ENCODE measurements at regions not wholly inside any gene's neighbourhood (a gene's known extent, or its start where the extent isn't known, plus 50 kb on each side); places are given as distances from the start of the nearest gene placed in this dataset.
"Not testable (repeated sequence)": the region's sequence is repeated elsewhere in the genome, so short reads cannot be mapped to it uniquely, and the experiment has no call there.

DNA sequence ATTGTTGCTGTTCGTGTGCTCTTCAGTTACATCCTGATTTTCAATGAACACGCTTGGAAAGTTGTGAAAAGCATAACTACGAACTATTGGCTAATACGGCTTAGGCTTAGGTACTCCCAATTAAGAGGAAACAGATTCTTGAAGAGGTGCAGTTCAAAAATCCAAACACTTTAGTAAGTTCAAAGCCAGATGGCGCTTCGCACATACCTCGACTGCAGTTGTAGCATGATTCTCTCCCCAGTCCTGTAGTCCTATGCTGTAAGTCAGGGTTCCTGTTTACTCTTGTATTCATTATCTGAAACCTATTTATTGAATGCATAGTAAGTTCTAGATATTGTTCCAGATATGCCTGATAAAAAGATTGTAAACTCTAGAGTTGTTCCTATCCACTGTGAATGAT, 165.2 kb downstream of the TRIB2 start:
- no peak for DNase-seq

DNA sequence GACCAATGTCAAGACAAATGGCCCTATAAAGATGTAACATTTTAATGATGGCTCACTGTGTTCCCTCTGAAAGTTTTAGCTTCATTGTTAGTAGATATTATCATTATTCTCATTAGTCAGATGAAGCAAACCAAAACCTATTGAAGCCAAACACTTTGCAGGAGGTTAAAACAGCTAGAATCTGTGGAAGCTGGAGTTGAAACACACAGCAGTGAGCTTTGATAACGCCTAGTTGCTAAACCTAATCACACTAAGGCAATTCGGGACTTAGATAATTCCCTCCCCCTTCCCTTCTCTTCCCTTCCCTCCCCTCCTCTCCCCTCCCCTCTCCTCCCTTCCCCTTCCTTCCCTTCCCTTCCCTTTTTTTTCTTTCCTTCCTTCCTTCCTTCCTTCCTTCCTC, 165.7 kb downstream of the TRIB2 start:
- DNase-seq = no peak

DNA sequence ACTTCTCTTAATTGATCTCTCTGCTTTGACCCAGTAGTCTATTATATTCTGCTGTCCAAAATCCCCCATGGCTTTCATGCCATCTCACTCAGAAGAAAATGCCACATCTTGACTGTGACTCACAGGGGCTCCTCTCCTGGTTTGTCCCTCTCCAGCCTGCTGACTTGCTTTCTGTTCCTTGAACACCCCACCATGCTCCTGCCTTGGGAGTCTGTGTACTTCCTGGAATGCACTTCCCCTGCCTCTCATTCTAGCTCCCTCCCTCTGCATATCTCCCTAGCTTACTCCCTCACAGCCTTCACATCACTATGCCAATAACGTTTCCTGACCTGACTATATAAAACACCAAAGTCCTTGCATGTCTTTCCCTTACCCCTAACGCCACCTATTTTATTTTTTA, 167.2 kb downstream of the TRIB2 start:
- DNase-seq = no peak

DNA sequence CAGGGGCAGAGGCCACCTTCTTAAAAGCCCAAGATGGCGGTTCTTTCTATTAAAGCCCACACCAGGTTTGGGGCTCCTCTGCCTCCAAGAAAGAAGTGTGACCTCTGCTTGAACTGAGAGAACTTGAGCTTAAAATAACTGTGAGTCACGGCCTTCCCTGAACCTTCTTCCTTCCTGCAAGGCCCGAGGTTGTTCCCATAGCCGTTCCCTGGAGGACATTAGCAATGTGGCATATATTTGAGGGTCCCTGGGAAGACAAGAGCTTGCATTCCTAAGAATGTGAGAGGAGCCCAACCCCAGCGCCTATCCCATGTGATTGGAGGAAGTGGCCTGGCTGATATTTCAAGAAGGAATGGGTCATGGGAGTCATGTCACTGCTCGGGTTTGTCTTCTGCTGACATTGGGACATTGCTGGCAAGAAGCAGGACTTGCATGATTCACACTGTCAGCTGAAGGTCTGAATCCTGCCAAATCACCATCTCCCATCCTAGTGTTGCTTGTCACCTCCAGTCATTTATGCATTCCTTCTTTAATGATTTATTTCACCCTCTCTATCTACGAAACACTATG, 168.1 kb downstream of the TRIB2 start:
- no peak for DNase-seq

DNA sequence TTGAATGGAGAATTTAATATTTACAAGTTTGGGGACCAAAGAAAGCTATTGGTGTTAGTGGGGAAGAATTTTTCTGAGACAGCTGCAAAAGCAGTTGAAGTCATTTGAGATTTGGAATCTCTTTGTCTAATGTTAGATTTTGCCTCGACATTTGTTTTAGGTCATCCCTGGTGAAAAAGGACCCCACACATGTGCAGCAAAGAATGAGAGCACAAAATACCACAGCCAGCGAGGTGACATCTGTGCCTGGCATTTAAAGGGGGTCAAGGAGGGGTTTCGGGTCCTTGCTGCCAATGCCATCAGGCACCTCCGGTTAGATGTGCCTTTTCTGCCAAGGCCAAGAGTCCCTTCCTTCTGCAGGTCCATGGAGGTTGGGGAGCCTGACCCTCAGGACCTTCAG, 173.3 kb downstream of the TRIB2 start:
- DNase-seq = no peak

DNA sequence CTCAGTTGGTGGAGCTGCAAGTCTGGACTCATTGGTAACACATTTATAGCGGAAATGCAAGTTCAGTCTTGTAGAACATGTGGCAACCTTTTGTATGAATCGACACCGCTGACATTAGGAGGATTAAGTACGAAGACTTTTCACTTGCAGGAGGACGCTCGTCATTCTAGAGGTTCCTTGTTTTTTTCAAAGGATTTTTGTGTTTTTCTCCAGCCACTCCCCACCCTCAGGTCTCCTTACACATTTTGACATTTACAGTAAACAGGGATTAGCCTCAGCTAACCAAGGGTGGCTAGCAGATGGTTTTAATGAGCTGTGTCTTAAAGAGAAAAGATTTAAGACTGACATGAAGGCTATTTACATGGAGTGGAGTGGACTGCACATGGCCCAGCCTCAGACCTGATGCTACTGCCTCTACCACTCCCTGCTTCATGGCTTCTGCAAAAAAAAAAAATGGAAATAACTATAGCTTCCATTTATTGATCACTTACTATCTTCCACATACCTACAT, 173.8 kb downstream of the TRIB2 start:
- DNase-seq = no peak

DNA sequence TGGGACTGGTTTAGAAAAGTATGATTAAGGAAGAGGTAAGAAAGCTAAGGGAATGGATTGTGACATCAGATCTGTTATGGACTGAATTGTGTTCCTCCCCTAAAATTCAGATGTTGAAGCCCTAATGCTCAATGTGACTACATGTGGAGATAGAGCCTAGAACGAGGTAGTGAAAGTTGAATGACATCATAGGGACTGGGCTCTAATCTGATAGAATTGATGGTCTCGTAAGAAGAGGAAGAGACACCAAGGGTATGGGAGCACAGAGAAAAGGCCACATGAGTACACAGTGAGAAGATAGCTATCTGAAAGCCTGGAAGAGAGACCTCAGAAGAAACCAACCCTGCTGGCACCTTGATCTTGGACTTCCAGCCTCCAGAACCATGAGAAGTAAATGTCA, 178.3 kb downstream of the TRIB2 start:
- no peak for DNase-seq

DNA sequence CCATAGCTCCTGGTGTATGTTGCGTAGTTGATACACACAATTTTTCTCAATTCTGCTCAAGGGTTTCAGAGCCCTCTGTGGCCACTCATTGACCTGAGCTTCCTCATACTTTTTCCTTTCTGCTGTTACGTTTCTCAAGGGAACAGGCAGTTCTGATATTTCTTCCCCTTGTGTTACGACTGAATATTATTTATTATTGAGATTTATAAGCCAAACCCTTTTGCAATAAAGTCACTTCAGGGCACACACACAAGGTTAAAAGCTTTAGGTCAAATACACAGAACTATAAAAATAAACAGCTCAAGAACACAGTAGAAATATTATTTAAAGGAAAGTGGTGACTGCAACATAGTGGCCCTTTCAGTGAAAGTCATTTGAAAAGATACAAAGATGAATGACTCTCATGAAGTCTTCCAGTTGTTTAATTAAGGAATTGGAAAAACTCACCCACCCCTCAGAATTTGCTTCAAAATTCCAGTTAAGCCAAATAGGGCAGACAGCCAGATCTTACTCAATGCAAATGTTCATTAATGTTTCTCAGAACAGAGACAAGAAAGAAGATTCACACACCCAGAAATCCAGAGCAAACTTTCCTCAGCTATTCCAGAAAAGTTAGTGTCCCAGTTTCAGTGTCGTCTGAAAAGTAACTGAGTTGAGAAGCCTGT, 179.7 kb downstream of the TRIB2 start:
- DNase-seq = no peak

DNA sequence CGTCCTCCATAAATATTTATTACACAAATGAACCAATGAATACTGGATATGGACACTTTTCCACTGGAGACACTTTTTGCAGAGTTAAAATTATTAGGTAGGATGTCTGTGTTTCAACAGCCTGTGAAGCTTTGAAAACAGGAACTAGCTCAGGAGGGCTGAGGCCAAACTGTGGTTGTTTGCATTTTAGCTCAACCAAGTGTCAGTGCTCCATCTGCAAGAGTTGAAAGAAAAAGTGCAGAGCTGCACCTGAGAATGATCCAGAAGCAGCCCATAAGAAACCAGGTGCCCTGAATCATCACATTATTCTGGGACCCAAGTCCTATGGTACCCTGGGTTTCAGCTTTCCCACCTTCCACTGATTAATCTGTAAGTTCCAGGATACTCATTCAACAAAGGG, 180.4 kb downstream of the TRIB2 start:
- no peak for DNase-seq

DNA sequence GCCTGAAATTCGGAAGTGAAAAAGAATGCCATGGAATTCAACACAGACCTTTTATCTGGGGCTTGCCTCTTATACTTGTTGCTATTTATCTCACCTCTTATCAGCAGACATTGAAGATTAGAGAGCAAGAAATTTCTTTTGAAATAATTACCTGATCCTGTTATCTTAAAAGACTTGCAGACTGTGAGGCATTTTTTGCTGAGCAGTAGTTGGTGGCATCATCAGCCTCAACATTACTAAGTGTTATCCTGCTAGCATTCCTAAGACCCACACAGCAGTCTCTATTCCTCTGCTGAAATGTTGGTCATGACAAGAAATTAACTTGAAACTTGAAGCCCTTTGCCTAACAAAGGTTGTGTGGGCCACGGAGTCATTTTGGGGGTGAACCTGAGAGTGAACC, 186.5 kb downstream of the TRIB2 start:
- DNase-seq = no peak

DNA sequence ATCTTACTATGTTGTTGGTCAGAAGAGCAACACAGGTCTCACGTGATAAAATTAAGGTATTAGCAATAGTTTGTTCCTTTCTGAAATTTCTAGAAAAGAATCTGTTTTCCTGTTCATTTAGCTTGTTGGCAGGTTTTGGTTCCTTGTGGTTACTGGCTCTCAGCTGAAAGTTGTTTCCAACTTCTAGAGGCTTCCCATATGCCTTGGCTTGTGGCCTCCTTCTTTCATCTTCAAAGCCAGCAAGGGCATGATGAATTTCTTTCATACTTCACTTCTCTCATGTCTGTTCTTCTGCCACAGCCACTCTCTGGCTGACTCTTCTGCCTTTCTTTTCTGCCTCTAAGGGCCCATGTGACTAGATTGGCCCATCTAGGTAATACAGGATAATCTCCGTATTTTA, 193.7 kb downstream of the TRIB2 start:
- DNase-seq = no peak

DNA sequence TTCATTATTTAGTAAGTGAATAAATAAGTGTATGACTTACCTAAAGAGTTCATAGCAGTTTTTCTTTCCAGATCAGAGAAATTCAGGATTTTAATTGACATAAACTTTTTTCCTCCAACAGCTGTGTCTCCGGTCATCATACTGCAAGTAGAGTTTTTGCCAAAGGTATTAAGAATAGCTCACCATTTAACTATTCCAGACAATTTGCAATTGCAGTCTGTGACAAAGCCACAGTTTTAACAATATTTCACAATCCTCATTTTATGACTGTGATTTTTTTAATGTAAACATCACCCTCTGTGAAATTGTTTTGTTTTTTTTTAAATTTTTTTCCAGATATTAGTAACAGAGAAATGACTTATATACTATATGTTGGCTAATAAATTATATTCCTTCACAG, 199.1 kb downstream of the TRIB2 start:
- no peak for DNase-seq

DNA sequence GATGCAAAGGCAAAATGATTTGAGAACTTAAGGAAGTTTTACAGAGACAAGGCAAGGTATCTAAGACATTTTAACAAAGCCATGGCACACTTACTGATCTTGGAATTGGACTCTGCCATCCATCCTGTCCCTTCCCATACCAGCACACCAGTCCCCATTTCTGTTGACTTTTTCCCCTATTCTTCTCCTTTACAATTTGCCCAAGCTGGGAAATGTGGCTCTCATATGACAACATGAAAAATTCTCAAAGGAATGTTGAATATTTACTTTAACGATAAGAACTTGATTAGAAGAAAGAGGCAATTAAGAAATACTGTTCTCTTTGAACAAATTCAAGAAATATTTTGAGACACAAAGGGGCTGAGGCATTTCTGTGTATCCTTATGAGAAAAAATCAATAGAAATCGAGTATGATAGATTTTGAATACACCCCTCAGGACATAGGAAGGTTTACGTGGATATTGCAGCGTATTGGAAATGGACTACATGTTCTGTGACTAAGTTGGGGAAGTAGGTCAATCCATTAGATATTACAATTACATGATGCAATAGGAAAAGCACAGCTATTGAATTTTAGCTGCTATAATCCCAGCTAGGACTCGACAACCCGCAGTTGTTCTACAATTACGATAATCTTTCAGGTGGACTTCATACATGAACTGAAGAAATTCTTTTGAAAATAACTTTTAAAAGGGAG, 201.6 kb downstream of the TRIB2 start:
- no peak for DNase-seq

DNA sequence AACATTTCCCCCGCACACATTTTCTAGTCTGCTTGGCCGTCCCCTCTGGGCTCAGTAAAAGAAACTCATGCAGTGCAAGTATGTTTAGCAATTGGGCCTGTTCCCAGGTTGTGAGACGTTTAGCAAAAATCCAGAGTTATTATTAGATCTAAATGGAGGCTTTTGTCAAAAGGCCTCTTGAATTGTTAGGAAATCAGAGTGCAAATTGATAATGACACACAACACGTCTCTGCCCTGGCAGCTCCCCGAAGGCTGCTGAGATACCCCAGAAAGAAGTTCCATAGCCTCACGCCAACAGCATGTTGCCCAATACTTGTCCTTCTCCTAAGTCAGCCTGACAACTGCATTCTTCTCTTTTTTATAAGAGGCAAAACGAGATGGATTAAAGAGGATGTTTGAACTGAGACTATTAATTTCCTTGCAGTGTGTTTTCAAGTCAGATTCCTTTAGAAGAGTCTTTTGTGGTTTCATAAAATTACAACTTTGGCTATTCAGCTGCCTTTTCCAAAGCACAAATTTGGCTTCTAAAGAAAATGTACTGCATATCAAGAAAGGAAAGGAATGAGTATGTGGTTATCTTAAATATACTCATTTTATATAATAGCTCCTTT, 202.2 kb downstream of the TRIB2 start:
- no peak for DNase-seq

DNA sequence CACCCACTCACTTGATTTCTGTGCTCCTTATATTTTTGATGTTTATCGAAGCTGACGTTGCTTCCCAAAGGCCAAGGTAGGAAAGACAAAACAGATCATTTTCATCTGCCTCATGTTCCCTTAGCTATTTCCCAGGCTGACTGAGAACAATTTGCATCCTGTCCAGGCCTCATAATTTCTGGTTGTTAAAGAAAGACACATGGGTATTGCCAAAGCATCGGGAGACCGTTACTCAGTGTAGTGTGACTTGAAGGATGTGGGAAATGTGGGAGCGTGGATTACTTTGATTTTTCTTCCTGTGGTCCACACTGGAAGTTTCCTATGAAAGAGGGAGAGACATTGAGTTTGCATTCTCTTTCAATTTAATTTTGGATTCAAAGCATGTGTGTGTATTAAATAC, 204.6 kb downstream of the TRIB2 start:
- DNase-seq = no peak

DNA sequence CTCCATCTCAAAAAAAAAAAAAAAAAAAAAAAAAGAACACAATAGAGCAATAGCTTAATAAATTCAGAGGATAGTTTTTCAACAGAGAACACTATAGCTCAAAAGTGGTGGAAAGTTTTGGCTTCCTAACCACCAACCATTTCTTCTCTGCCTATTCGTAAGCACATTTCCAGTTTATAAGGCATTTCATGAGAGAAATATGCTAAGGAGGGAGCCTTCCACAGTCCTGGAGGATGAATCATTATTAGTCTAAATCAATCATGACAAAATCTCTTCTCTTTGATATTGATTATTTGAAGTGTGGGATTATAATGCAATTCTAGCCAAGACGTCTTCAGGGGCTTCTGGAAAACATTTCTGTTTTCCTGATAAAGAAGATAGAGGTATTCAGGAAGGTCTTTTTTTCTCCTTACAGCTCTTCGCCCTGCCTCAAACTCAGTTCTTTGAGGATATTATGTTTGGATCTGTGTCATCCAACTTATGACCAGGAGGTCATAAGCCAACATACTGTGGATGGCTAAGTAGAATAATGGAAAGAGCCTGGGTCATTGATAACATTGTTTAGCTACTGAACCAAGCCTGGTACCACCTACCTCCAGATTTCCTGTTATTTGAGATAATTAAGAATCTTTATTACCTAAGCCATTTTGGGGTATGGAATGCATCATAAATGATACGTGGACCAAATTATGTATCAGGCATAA, 207.3 kb downstream of the TRIB2 start:
- DNase-seq = no peak

DNA sequence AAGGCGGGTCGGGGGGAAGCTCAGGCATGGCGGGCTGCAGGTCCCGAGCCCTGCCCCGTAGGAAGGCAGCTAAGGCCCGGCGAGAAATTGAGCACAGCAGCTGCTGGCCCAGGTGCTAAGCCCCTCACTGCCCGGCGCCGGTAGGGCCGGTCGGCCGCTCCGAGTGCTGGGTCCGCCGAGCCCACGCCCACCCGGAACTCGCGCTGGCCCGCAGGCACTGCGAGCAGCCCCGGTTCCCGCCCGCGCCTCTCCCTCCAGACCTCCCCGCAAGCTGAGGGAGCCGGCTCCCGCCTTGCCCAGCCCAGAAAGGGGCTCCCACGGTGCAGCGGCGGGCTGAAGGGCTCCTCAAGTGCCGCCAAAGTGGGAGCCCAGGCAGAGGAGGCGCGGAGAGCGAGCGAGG, 209.9 kb downstream of the TRIB2 start:
- not testable (repeated sequence) for DNase-seq

DNA sequence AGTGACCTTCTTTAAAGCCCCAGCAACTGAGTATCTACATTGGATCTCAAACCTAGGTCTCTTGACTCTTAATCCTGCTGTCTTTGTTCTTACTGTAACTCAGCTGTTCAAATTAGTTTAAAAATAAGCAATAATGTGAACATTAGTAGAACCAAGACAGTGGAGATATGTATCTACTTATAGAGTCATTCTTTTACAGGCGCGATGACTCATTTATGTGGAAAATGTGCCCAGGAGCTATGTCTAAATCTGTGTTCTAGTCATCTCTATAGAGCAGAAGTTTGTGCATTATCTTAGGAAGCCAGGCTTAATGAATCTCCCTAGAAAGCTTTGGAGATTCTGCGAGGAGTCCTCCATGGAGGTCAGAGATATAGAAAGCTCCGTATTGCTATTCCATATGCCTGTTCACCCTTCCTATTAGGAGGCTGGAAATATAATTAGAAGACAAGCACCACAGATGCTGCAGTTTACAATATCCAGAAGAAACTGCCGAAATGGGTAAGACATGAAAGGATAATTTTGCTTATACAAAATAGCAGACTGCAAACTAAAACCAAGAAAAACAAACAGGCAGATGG, 211.6 kb downstream of the TRIB2 start:
- DNase-seq = no peak

DNA sequence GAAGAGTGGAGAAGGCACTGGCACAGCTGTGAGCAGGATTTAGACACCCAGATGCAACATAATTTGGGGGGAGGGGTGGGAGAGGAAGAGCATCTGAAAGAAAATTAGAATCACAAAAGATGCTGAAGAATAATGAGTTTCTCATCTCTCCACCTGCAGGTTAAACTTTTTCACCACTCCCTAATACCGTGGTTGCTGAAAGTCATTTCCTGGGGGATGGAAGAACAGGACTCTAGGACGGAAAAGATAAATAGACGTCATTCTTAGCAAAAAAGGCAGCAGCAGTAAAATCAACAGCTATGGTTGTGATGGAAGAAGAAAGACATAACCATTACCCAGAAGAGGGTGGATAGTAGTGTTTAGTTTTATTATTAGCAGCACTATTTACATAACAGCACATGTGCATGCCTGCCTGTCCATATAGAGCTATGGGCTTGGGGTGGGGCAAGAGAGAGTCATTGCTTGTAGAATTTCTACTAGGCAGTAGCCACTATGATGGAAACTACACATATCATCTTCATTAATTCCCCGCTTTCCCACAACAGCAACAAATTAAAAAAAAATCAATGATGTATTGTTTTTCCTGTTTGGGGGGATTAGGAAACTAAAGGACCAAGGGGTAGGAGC, 212.2 kb downstream of the TRIB2 start:
- DNase-seq = no peak

DNA sequence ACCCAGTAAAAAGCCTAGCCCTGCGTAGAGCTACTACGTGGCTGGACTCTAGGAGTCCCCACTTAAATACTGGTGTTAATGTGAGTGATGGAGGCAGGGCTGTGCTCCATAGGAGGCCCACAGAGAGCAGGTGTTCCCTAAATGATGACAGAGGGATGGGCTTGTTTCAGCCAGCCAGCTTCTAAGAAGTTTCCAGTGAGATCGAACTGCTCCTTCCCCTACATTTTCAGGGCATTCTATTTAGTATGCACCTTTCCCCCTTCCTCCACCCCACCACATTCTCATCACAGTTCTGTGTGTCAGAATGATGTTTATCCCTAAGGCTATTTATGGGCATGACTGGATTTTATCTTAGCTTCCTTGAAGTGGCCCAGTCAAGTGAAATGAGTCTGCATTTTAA, 213.0 kb downstream of the TRIB2 start:
- DNase-seq = no peak

DNA sequence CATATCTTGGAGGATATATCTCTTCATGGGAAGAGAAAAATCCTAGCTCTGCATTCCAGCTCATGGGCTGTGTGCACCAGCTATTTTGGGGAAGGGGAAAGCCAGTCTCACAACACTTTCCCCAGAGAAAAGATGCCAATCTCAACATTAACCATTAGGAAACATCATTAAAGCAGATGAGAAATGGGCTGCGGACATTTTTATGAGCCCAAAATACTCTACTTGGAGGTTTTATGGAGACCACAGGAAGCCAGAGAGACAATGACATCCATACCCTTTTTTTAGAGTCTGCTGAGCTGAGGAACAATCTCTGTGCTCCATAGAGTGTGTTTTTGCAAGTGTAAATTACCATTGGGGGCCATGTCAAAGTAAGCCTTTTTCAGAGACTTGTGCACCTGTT, 213.7 kb downstream of the TRIB2 start:
- DNase-seq = no peak

DNA sequence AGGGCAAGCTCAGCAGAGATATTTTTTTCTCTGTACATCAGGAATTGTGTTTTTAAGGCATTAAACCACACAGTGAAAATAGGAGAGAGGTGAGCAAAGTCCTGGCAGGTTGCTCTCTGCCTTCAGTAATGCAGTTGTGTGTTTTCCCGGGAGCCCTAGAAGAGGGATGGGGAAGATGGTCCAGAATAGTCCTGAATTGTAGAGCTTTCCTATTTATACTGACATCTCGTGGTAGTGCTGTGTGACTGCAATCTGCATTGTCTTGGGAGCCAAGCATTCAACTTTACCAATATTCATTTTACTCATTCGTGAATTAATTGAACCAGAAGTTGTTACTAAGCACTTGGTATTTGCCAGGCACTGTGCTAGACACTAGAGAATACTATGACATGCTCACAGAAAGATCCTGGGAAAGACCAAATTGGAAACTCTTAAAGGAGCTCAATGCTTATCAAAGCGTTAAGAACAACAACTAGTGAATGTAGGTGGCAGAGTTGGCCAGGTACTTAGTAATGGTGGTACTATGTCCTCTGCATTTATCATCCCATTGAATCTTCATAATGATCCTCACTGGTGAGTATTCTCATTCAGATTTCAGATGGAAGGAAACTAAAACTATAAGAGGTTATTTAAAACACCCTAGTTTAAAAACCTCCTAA, 214.6 kb downstream of the TRIB2 start:
- no peak for DNase-seq
